ENCODE measurements at regions not wholly inside any gene's neighbourhood (a gene's known extent, or its start where the extent isn't known, plus 50 kb on each side); places are given as distances from the start of the nearest gene placed in this dataset.

DNA sequence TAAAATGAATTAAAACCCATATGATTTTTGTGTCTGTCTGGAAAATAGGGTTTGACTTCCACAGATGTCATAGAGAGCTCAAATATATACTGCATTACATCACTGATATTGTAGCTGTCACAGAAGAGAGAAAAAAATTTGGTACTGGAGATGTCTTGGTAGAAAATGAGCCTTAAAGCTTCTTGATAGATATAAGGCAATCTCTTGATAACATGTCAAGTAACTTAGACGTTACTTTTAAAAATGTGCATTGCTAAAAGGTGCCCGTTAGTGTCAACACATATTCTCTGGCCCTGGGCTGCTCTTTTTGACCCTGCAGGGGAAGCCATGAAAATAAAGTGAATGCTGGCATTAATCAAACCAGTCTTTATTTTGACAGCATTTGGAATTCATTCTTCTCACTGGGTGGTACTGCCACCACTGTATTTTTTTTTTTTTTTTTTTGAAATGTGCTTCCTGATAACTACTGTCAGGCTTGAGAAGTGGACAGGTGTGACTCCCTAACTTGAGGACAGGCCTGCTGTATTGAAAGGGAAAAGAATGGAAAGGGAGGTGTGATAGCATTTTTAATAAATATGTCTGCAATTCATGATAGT lies 53.0 kb upstream of the RAPGEF2 start:
- FAIRE-seq (no peak), DNase-seq (ENCODE audit: low read depth, low spot score) (no peak)
- Histone ChIP-seq H3K4me3 (replicated peaks in 1 of 3; ENCODE audit: insufficient read depth in 1 of 3, low read depth in 1 of 3, low read length in 3 of 3) (no peak overlapping the region), H3K27me3 (ENCODE audit: control insufficient read depth in 2 of 2, insufficient read depth in 2 of 2, low read length in 2 of 2) (no peaks in the 10 kb centered on the region), H3K4me2 (ENCODE audit: insufficient read depth, low read length) (no peak overlapping the region), H3K27ac (ENCODE audit: insufficient read depth, low read depth, low read length) (no peak overlapping the region), H2AFZ (ENCODE audit: low read depth, low read length) (no peak overlapping the region), H3K9me1 (replicated peaks; ENCODE audit: control insufficient read depth, extremely low read depth, insufficient read depth, low read length) (no peaks in the 10 kb centered on the region), H3K9me3 (replicated peaks; ENCODE audit: control insufficient read depth, insufficient read depth, low read length) (no peaks in the 10 kb centered on the region), H3K4me1 (ENCODE audit: control insufficient read depth, extremely low read depth, insufficient read depth, low read length) (peaks cover 13% of the 10 kb centered on the region), H3K79me2 (ENCODE audit: control insufficient read depth, insufficient read depth, low read length) (no peaks in the 10 kb centered on the region), H3K9ac (replicated peaks; ENCODE audit: extremely low read depth, insufficient read depth, low read length) (no peak overlapping the region), H3K36me3 (ENCODE audit: control insufficient read depth in 2 of 2, extremely low read depth in 1 of 2, insufficient read depth in 2 of 2, low read length in 2 of 2) (no peaks in the 10 kb centered on the region), H4K20me1 (replicated peaks; ENCODE audit: control insufficient read depth, extremely low read depth, insufficient read depth, low read length) (no peaks in the 10 kb centered on the region)
- intact Hi-C loops (cut with micrococcal nuclease) (no loop called here), dilution Hi-C loops (cut with MboI; ENCODE audit: extremely low pct_ligation_motif_present, low sequenced_read_pairs) (no loop called here)
- POLR2A ChIA-PET = no interaction called here
- TF ChIP-seq POLR2A (IDR thresholded peaks at IDR 0.05; ENCODE audit: low read depth, low read length) (no peak), GATA2 (IDR thresholded peaks at IDR 0.05; ENCODE audit: insufficient read depth, insufficient read length, low read depth, low read length) (no peak), FOS (IDR thresholded peaks at IDR 0.05; ENCODE audit: borderline replicate concordance, insufficient read depth, low read length) (no peak), JUN (IDR thresholded peaks at IDR 0.05; ENCODE audit: borderline replicate concordance, insufficient read depth, insufficient read length, low read depth) (no peak), MYC (IDR thresholded peaks at IDR 0.05; ENCODE audit: low read depth, low read length) (no peak)
- TF ChIP-seq, protein P1, sequence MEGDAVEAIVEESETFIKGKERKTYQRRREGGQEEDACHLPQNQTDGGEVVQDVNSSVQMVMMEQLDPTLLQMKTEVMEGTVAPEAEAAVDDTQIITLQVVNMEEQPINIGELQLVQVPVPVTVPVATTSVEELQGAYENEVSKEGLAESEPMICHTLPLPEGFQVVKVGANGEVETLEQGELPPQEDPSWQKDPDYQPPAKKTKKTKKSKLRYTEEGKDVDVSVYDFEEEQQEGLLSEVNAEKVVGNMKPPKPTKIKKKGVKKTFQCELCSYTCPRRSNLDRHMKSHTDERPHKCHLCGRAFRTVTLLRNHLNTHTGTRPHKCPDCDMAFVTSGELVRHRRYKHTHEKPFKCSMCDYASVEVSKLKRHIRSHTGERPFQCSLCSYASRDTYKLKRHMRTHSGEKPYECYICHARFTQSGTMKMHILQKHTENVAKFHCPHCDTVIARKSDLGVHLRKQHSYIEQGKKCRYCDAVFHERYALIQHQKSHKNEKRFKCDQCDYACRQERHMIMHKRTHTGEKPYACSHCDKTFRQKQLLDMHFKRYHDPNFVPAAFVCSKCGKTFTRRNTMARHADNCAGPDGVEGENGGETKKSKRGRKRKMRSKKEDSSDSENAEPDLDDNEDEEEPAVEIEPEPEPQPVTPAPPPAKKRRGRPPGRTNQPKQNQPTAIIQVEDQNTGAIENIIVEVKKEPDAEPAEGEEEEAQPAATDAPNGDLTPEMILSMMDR (IDR thresholded peaks at IDR 0.05; ENCODE audit: extremely low read depth in 1 of 2, insufficient read depth in 1 of 2, low read depth in 1 of 2, low read length in 2 of 2) = no peak
- CTCF ChIA-PET = interaction anchor here (1.2 to 1.3 kb wide), 3 partner anchors 13 to 101 kb away, joined by 3 read pairs; no protein-coding TSS in a partner anchor
- BruUV-seq (replicated peaks) = no TSS peak
